HepG2 (cell line): ENCODE measurements at regions not wholly inside any gene's neighbourhood (a gene's known extent, or its start where the extent isn't known, plus 50 kb on each side); places are given as distances from the start of the nearest gene placed in this dataset.

Experiments
- ATAC-seq: fragments of 200-7000 bp; cut with Tn5 transposase; 3 replicates; pipeline ENCODE4 v1.9.1; 2020; ENCODE audit warnings: mild to moderate bottlenecking, moderate library complexity
- BruUV-seq: library from RNA; stranded (reverse); fragments of 400-500 nt; replicated peaks from 2 replicates; lab custom pipeline; 2021; lab: Mats Ljungman, UMichigan
- CTCF ChIA-PET: fragments of 300-600 bp; formaldehyde crosslinking; extraction: SDS; loops from one replicate; lab custom pipeline; 2021; ENCODE audit warnings: low total read pairs, inconsistent platforms, low intra/inter-chr PET ratio; lab: Yijun Ruan, JAX
- POLR2A ChIA-PET: fragments of 350-600 bp; sonication (Branson Sonifier 250); formaldehyde crosslinking; loops from one replicate; lab custom pipeline; 2020; ENCODE audit warnings: antibody characterized with exemption, inconsistent platforms; lab: Yijun Ruan, JAX
- DNase-seq: peaks from one replicate; pipeline ENCODE4 v3.0.0-alpha.2; 2015; ENCODE audit warnings: low spot score
- FAIRE-seq: peaks from 3 replicates; lab custom pipeline; 2011; peaks lifted over from hg19 to GRCh38; lab: Jason Lieb, UNC
- H2AFZ ChIP-seq: one replicate; pipeline ENCODE4 v1.6.1; 2011; ENCODE audit warnings: low read length, inconsistent platforms
- H3K27ac ChIP-seq: fragments of 300-600 bp; 3 replicates; pipeline ENCODE4 v1.8.0; 2011; ENCODE audit warnings: mixed run types, mild to moderate bottlenecking, mixed read lengths, low read length, inconsistent platforms; ENCODE audit not compliant: insufficient read depth; ENCODE audit errors: extremely low read length
- H3K27me3 ChIP-seq, 2 experiments: fragments of 200-600 bp in 1 of 2; 2 replicates in 1 of 2; 3 replicates in 1 of 2; pipeline versions ENCODE4 v1.6.0 to v1.8.0; 2011; ENCODE audit warnings: low read length in 2 of 2, mild to moderate bottlenecking in 2 of 2, moderate library complexity in 2 of 2, inconsistent platforms in 1 of 2; ENCODE audit not compliant: insufficient read depth in 2 of 2, control insufficient read depth in 1 of 2
- H3K36me3 ChIP-seq, 2 experiments: fragments of 200-600 bp in 1 of 2; replicated peaks in 1 of 2; 2 replicates in 1 of 2; 3 replicates in 1 of 2; pipeline versions ENCODE4 v1.5.1 to v1.8.0; 2011; ENCODE audit warnings: low read length in 2 of 2, inconsistent platforms in 1 of 2; ENCODE audit not compliant: insufficient read depth in 2 of 2, control insufficient read depth in 1 of 2
- H3K4me1 ChIP-seq: 2 replicates; pipeline ENCODE4 v1.5.1; 2012; ENCODE audit warnings: low read length, inconsistent platforms; ENCODE audit not compliant: insufficient read depth
- H3K4me2 ChIP-seq: 2 replicates; pipeline ENCODE4 v1.6.0; 2011; ENCODE audit warnings: low read depth, low read length, inconsistent platforms
- H3K4me3 ChIP-seq, 3 experiments: fragments of 200-600 bp in 1 of 3; sonication (generic), shearing (Covaris generic) in 1 of 3; replicated peaks in 1 of 3; 2 replicates each; pipeline ENCODE4 v1.5.1; 2011 to 2016; ENCODE audit warnings: low read length in 3 of 3, inconsistent platforms in 2 of 3, low read depth in 2 of 3, mild to moderate bottlenecking in 2 of 3, control low read depth in 1 of 3, mixed read lengths in 1 of 3; ENCODE audit not compliant: insufficient read depth in 1 of 3
- H3K79me2 ChIP-seq: one replicate; pipeline ENCODE4 v1.6.1; 2011; ENCODE audit warnings: low read length, inconsistent platforms; ENCODE audit not compliant: insufficient read depth
- H3K9ac ChIP-seq: 2 replicates; pipeline ENCODE4 v1.6.0; 2011; ENCODE audit warnings: mild to moderate bottlenecking, low read depth, low read length, inconsistent platforms; ENCODE audit not compliant: insufficient read depth
- H3K9me3 ChIP-seq: 2 replicates; pipeline ENCODE4 v1.5.1; 2012; ENCODE audit warnings: mild to moderate bottlenecking, low read length
- H4K20me1 ChIP-seq: 2 replicates; pipeline ENCODE4 v1.6.0; 2011; ENCODE audit warnings: inconsistent platforms, mild to moderate bottlenecking, low read length, moderate library complexity; ENCODE audit not compliant: insufficient read depth
- ETV5 ChIP-seq: IDR thresholded peaks from 2 replicates; pipeline ENCODE4 v1.6.1; 2018; ENCODE audit warnings: missing biosample characterization, missing genetic modification reagents, inconsistent platforms, borderline replicate concordance
- KLF13 ChIP-seq: sonication (generic); formaldehyde crosslinking; IDR thresholded peaks from 2 replicates; pipeline ENCODE4 v1.4.0; 2020; ENCODE audit warnings: mild to moderate bottlenecking, missing genetic modification reagents
- MAFF ChIP-seq: IDR thresholded peaks from 2 replicates; pipeline ENCODE4 v1.6.1; 2011; ENCODE audit warnings: low read depth, low read length, improper control_type of control experiment
- MAFK ChIP-seq, 2 experiments: IDR thresholded peaks in 1 of 2; conservative IDR thresholded peaks in 1 of 2; 2 replicates each; pipeline ENCODE4 v1.6.1; 2011; ENCODE audit warnings: improper control_type of control experiment in 2 of 2, low read length in 2 of 2
- MAZ ChIP-seq, 2 experiments: sonication (generic) in 1 of 2; formaldehyde crosslinking in 1 of 2; IDR thresholded peaks; 2 replicates each; pipeline versions ENCODE4 v1.5.0 to v1.6.1; 2012 to 2020; ENCODE audit warnings: low read depth in 2 of 2, mild to moderate bottlenecking in 2 of 2, borderline replicate concordance in 1 of 2, improper control_type of control experiment in 1 of 2, low read length in 1 of 2, missing genetic modification reagents in 1 of 2, moderate library complexity in 1 of 2
- MLLT10 ChIP-seq: sonication (generic); formaldehyde crosslinking; IDR thresholded peaks from 2 replicates; pipeline ENCODE4 v1.4.0; 2020; ENCODE audit warnings: missing genetic modification reagents
- PHF5A ChIP-seq: IDR thresholded peaks from one replicate; pipeline ENCODE4 v1.6.1; 2018; ENCODE audit warnings: low read depth, missing genetic modification reagents; ENCODE audit not compliant: unreplicated experiment
- ZNF12 ChIP-seq: sonication (generic); formaldehyde crosslinking; IDR thresholded peaks from 2 replicates; pipeline ENCODE4 v1.5.0; 2020; ENCODE audit warnings: missing genetic modification reagents
- ZNF225 ChIP-seq: sonication (generic); formaldehyde crosslinking; IDR thresholded peaks from 2 replicates; pipeline ENCODE4 v1.4.0; 2020; ENCODE audit warnings: mild to moderate bottlenecking, missing genetic modification reagents
- ZNF343 ChIP-seq: sonication (generic); formaldehyde crosslinking; IDR thresholded peaks from 2 replicates; pipeline ENCODE4 v1.4.0; 2020; ENCODE audit warnings: mild to moderate bottlenecking, missing genetic modification reagents
- ZNF382 ChIP-seq: sonication (generic); formaldehyde crosslinking; IDR thresholded peaks from 2 replicates; pipeline ENCODE4 v1.5.0; 2020; ENCODE audit warnings: missing genetic modification reagents, mild to moderate bottlenecking, borderline replicate concordance
- ZNF430 ChIP-seq: sonication (generic); formaldehyde crosslinking; IDR thresholded peaks from 2 replicates; pipeline ENCODE4 v1.9.0; 2021; ENCODE audit warnings: mild to moderate bottlenecking, missing genetic modification reagents
- ZNF484 ChIP-seq: sonication (generic); formaldehyde crosslinking; IDR thresholded peaks from 2 replicates; pipeline ENCODE4 v1.5.1; 2020; ENCODE audit warnings: mild to moderate bottlenecking, low read depth, missing genetic modification reagents, borderline replicate concordance
- ZNF878 ChIP-seq: sonication (generic); formaldehyde crosslinking; IDR thresholded peaks from 2 replicates; pipeline ENCODE4 v1.8.1; 2023; ENCODE audit warnings: mild to moderate bottlenecking, missing genetic modification reagents, moderate library complexity
- WGBS: methylation state at CpG from one replicate; pipeline ENCODE4 v1.1.6; 2017; ENCODE audit warnings: low lambda C conversion rate; 5-methylcytosine and 5-hydroxymethylcytosine counted together
- in situ Hi-C: cut with HindIII; loops from 2 replicates; pipeline ENCODE4 v1.10.0; 2017; ENCODE audit warnings: low pct_unique_long_range_greater_than_20kb; ENCODE audit not compliant: extremely low pct_ligation_motif_present
- intact Hi-C: fragments of 100-400 bp; cut with micrococcal nuclease; formaldehyde crosslinking; loops from one replicate; pipeline ENCODE4 v1.10.0; 2022; ENCODE audit not compliant: unreplicated experiment
- TF ChIP-seq, protein P1 (sequence below): sonication (generic); formaldehyde crosslinking; IDR thresholded peaks from 2 replicates; pipeline ENCODE4 v1.4.0; 2020; ENCODE audit warnings: missing genetic modification reagents
- TF ChIP-seq, protein P2 (sequence below): sonication (generic); formaldehyde crosslinking; IDR thresholded peaks from 2 replicates; pipeline ENCODE4 v1.4.0; 2020; ENCODE audit warnings: low read depth, mild to moderate bottlenecking, missing genetic modification reagents

DNA sequence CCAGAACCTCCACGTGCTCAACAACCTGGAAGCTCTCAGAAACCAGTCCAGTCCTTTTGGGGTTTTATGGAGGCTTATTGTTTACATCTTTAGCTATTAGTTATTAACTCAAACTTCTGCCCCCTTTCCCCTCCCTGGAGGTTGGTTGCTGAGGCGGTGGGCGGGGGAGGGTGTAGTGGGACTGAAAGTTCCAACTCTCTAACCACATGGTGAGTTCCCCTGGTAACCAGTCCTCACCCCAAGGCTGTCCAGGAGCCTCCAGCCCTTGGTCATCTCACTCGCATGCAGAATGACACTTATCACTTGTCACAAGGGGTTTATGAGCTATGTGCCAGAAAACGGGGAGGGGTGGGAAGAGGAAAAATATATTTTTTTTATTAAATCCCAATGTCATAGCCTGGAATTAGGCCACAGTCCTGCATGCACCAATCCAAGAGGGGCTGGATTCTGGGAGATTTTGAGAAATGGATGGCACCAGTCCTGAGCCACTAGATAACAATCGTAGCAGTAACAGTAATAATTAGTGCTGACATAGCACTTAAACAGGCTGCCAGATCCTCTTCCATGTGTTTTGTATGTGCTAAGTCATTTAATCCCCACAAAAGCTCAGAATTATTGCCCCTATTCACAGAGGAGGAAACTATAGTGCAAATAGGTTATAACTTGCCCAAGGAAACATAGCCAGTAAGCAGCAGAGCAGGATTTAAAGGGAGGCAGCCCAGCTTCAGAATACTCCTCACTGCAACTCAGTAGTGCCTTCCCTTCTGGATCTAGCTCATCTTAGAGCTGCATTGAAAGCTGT, 85.7 kb downstream of the CRYGS start:
- H3K27me3 ChIP-seq = peaks cover 0 to 39% of the 10 kb centered on the region in 2 experiments; a peak in 3 of 5 replicates
- in situ Hi-C loops (no loop called here), intact Hi-C loops (no loop called here)
- ChIA-PET CTCF (no interaction called here), POLR2A (no interaction called here)
- H2AFZ ChIP-seq = no peak overlapping the region
- no peaks in the 10 kb centered on the region for H3K79me2 ChIP-seq
- FAIRE-seq (no peak), ATAC-seq (no peak), DNase-seq (no peak)
- H3K27ac ChIP-seq = no peak overlapping the region
- 27% methylated on average over 6 of the region's 6 CpGs for WGBS
- no peaks in the 10 kb centered on the region for H3K9me3 ChIP-seq
- TF ChIP-seq MAFF = peak; percentile 90
- peak; percentile 83 to 94 for TF ChIP-seq MAFK (conservative IDR thresholded peaks at IDR 0.05 in 1 of 2, IDR thresholded peaks at IDR 0.05 in 1 of 2; ENCODE audit: low read length in 2 of 2)
- no peak for TF ChIP-seq ZNF12
- H3K4me3 ChIP-seq = no peak overlapping the region
- no peak overlapping the region for H3K4me2 ChIP-seq
- no TSS peak for BruUV-seq
- H3K4me1 ChIP-seq = no peaks in the 10 kb centered on the region
- H3K36me3 ChIP-seq = no peaks in the 10 kb centered on the region
- H4K20me1 ChIP-seq = no peaks in the 10 kb centered on the region
- no peak overlapping the region for H3K9ac ChIP-seq

DNA sequence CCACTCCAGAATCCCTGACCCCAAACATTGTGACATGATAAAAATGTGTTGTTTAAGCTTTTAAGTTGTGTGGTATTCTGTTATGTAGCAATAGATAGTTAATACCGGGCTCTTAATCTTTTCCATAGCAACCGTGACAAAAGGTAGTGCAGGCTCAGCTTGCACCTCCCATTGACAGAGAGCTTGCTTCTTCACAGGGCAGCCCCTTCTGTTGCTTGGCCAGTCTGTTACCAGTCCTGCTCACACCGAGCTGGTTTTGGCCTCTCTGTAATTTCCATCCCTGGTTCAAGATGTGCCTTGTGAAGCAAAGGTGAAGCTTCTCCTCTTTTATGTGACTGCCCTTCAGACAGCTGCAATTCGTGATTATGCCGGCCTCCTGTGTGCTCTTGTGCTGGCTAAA, 86.9 kb downstream of the CRYGS start:
- DNase-seq (no peak), ATAC-seq (no peak), FAIRE-seq (no peak)
- POLR2A ChIA-PET = no interaction called here
- Histone ChIP-seq H3K9ac (no peak overlapping the region), H3K27ac (no peak overlapping the region), H3K4me3 (no peak overlapping the region), H3K9me3 (no peaks in the 10 kb centered on the region), H3K79me2 (no peaks in the 10 kb centered on the region), H3K4me2 (no peak overlapping the region), H3K4me1 (no peaks in the 10 kb centered on the region), H3K36me3 (no peaks in the 10 kb centered on the region), H4K20me1 (no peaks in the 10 kb centered on the region), H3K27me3 (peaks cover 0 to 40% of the 10 kb centered on the region in 2 experiments; a peak in 3 of 5 replicates), H2AFZ (no peak overlapping the region)
- no TSS peak for BruUV-seq
- in situ Hi-C loops = no loop called here
- intact Hi-C loops = no loop called here
- 19% methylated on average over 5 of the region's 5 CpGs for WGBS
- CTCF ChIA-PET = no interaction called here
- no peak for TF ChIP-seq ZNF878
- no peak for TF ChIP-seq ZNF382 (CRISPR knock-in tag)
- TF ChIP-seq MAZ (IDR thresholded peaks at IDR 0.05; ENCODE audit: borderline replicate concordance, low read depth, low read length) = no peak
- TF ChIP-seq MAZ (CRISPR knock-in tag; IDR thresholded peaks at IDR 0.05; ENCODE audit: low read depth) = no peak
- no peak for TF ChIP-seq PHF5A (CRISPR knock-in tag)
- TF ChIP-seq, protein P1, sequence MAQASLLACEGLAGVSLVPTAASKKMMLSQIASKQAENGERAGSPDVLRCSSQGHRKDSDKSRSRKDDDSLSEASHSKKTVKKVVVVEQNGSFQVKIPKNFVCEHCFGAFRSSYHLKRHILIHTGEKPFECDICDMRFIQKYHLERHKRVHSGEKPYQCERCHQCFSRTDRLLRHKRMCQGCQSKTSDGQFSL (CRISPR knock-in tag) = no peak
- TF ChIP-seq ZNF484 (CRISPR knock-in tag) = no peak
- TF ChIP-seq KLF13 = no peak
- TF ChIP-seq MLLT10 (CRISPR knock-in tag) = no peak
- TF ChIP-seq ZNF343 (CRISPR knock-in tag) = no peak
- no peak for TF ChIP-seq ETV5 (CRISPR knock-in tag)
- TF ChIP-seq, protein P2, sequence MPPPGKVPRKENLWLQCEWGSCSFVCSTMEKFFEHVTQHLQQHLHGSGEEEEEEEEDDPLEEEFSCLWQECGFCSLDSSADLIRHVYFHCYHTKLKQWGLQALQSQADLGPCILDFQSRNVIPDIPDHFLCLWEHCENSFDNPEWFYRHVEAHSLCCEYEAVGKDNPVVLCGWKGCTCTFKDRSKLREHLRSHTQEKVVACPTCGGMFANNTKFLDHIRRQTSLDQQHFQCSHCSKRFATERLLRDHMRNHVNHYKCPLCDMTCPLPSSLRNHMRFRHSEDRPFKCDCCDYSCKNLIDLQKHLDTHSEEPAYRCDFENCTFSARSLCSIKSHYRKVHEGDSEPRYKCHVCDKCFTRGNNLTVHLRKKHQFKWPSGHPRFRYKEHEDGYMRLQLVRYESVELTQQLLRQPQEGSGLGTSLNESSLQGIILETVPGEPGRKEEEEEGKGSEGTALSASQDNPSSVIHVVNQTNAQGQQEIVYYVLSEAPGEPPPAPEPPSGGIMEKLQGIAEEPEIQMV (CRISPR knock-in tag) = no peak
- TF ChIP-seq ZNF225 = no peak
- no peak for TF ChIP-seq ZNF430 (CRISPR knock-in tag)
